Nephron progenitor cell (in vitro differentiated cells): ENCODE measurements at regions not wholly inside any gene's neighbourhood (a gene's known extent, or its start where the extent isn't known, plus 50 kb on each side); places are given as distances from the start of the nearest gene placed in this dataset.

ENCODE experiments used
- DNase-seq: peaks from one replicate; pipeline ENCODE4 v3.0.0; 2021
- H3K27ac Mint-ChIP-seq: 2 replicates; pipeline ENCODE4 v1.8.0; 2021; ENCODE audit warnings: mild to moderate bottlenecking, moderate library complexity, mixed read lengths
- H3K27me3 Mint-ChIP-seq: 2 replicates; pipeline ENCODE4 v1.8.0; 2021; ENCODE audit warnings: mild to moderate bottlenecking, low read depth, mixed read lengths; ENCODE audit not compliant: poor library complexity
- H3K36me3 Mint-ChIP-seq: 2 replicates; pipeline ENCODE4 v1.8.0; 2021; ENCODE audit warnings: low read depth, mixed read lengths
- H3K4me1 Mint-ChIP-seq: 2 replicates; pipeline ENCODE4 v1.8.0; 2021; ENCODE audit warnings: mixed read lengths
- H3K4me3 Mint-ChIP-seq: 2 replicates; pipeline ENCODE4 v1.8.0; 2021; ENCODE audit warnings: mild to moderate bottlenecking, moderate library complexity, mixed read lengths
- H3K9me3 Mint-ChIP-seq: 2 replicates; pipeline ENCODE4 v1.8.0; 2021; ENCODE audit warnings: mild to moderate bottlenecking, moderate library complexity, mixed read lengths
- CTCF ChIP-seq: fragments of 200-600 bp; sonication (generic); IDR thresholded peaks from 2 replicates; pipeline ENCODE4 v1.5.0; 2021; ENCODE audit warnings: antibody characterized with exemption

GRCh38 chr9:26205261-26205660 is 527.0 kb upstream of the TUSC1 start:
- Mint-ChIP-seq H3K4me1 (peaks cover 3% of the 10 kb centered on the region), H3K27me3 (no peaks in the 10 kb centered on the region), H3K27ac (no peak overlapping the region), H3K4me3 (no peak overlapping the region), H3K36me3 (no peaks in the 10 kb centered on the region), H3K9me3 (no peaks in the 10 kb centered on the region)
- no peak for TF ChIP-seq CTCF
- no peak for DNase-seq

DNA sequence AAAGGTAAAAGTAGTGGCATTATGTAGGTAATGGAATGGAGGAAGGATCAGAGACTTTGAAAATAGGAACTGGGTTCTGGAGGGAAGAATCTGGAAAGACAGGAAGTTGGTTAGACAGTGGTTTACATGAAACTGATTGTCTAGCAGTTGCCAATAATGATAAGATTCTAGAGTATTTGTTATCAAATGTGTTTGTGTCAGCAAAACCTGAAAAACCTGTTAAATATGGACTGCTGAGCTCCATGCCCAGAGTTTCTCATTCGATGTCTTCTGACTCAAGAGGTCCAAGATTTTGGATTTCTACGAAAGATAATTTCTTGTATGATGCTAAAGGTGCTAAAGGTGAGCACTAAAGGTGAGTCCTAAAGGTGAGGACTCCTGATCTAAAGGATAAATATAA is 515.0 kb upstream of the TUSC1 start:
- peaks cover 15% of the 10 kb centered on the region for H3K9me3 Mint-ChIP-seq

DNA sequence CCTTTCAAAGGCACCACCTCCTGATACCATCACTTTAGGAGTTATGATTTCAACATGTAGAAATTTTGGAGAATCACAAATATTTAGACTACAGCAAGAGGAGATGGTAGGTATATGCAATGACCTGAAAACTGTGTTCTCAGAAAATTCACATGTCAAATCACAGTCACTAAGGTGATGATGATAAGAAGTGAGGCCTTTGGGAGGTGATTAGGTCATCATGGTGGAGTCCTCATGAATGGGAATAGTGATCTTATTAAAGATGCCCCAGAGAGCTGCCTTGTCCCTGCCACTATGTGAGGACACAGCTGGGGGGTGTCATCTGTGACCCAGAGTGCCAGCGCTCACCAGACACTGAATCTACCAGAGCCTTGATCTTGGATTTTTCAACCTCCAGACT is 513.5 kb upstream of the TUSC1 start:
- Mint-ChIP-seq H3K9me3 (peaks cover 15% of the 10 kb centered on the region), H3K27ac (no peak overlapping the region), H3K4me1 (no peaks in the 10 kb centered on the region), H3K36me3 (no peaks in the 10 kb centered on the region), H3K4me3 (no peak overlapping the region), H3K27me3 (peaks cover 9% of the 10 kb centered on the region)
- DNase-seq, result no peak
- TF ChIP-seq CTCF, result no peak

More for the DNA sequence above, 515.0 kb upstream of the TUSC1 start:
- H3K4me1 Mint-ChIP-seq, result no peaks in the 10 kb centered on the region
- DNase-seq, result no peak
- H3K27me3 Mint-ChIP-seq, result peaks cover 7% of the 10 kb centered on the region
- H3K4me3 Mint-ChIP-seq, result no peak overlapping the region
- no peak for TF ChIP-seq CTCF
- no peak overlapping the region for H3K27ac Mint-ChIP-seq
- H3K36me3 Mint-ChIP-seq, result no peaks in the 10 kb centered on the region

DNA sequence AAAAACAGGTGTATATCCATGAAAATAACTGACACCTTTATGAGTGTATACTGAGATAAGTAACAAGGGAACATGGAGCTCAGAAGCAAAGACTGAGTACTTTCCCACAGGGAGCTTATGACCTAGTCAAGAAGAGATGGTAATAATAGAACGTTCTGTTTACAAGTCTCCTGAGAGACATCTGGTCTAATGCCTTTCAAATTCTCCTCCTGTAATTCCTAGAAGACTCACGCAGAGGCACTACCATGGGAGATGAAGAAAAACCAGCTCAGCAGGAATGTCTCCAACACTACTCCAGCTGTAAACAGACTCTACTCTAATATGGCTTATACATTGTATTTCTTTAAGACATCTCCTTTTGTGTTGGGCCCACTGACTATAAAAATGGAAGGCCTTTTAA is 503.6 kb upstream of the TUSC1 start:
- no peak overlapping the region for H3K27ac Mint-ChIP-seq
- no peak for TF ChIP-seq CTCF
- H3K4me1 Mint-ChIP-seq, result peaks cover 4% of the 10 kb centered on the region
- peaks cover 5% of the 10 kb centered on the region for H3K27me3 Mint-ChIP-seq
- no peaks in the 10 kb centered on the region for H3K36me3 Mint-ChIP-seq
- no peak for DNase-seq
- H3K4me3 Mint-ChIP-seq, result no peak overlapping the region
- no peaks in the 10 kb centered on the region for H3K9me3 Mint-ChIP-seq

- no peak for DNase-seq
- Mint-ChIP-seq H3K36me3 (no peaks in the 10 kb centered on the region), H3K27me3 (peaks cover 5% of the 10 kb centered on the region), H3K9me3 (no peaks in the 10 kb centered on the region), H3K4me1 (peaks cover 4% of the 10 kb centered on the region), H3K4me3 (no peak overlapping the region), H3K27ac (no peak overlapping the region)
- TF ChIP-seq CTCF, result no peak
Observed at GRCh38 chr9:26176628-26177027, 498.4 kb upstream of the TUSC1 start.

- no peaks in the 10 kb centered on the region for H3K9me3 Mint-ChIP-seq
- H3K4me1 Mint-ChIP-seq, result no peaks in the 10 kb centered on the region
- H3K4me3 Mint-ChIP-seq, result no peak overlapping the region
- H3K27ac Mint-ChIP-seq, result no peak overlapping the region
- H3K27me3 Mint-ChIP-seq, result peaks cover 5% of the 10 kb centered on the region
- no peak for DNase-seq
- TF ChIP-seq CTCF, result no peak
- no peaks in the 10 kb centered on the region for H3K36me3 Mint-ChIP-seq
Observed at GRCh38 chr9:26175264-26175663, 497.0 kb upstream of the TUSC1 start.
